Endothelial cell of umbilical vein (primary cell): ENCODE measurements at regions not wholly inside any gene's neighbourhood (a gene's known extent, or its start where the extent isn't known, plus 50 kb on each side); places are given as distances from the start of the nearest gene placed in this dataset.
"Not testable (repeated sequence)": the region's sequence is repeated elsewhere in the genome, so short reads cannot be mapped to it uniquely, and the experiment has no call there.

Experiments used
- BruUV-seq: library from RNA; stranded (reverse); fragments of 400-500 nt; replicated peaks from 2 replicates; lab custom pipeline; 2021; lab: Mats Ljungman, UMichigan
- CTCF ChIA-PET: fragments of 300-600, 350-600 bp; sonication (Branson Sonifier 250); formaldehyde crosslinking; loops from one replicate; lab custom pipeline; 2021; ENCODE audit warnings: antibody characterized with exemption, inconsistent platforms; lab: Charles Lee
- POLR2A ChIA-PET: fragments of 300-600, 350-600 bp; sonication (Branson Sonifier 250); formaldehyde crosslinking; loops from one replicate; lab custom pipeline; 2021; ENCODE audit warnings: antibody characterized with exemption, inconsistent platforms; lab: Charles Lee
- DNase-seq: peaks from one replicate; pipeline ENCODE4 v3.0.0-alpha.2; 2011; ENCODE audit warnings: low read depth, low spot score
- FAIRE-seq: peaks from 2 replicates; lab custom pipeline; 2011; peaks lifted over from hg19 to GRCh38; lab: Jason Lieb, UNC
- H2AFZ ChIP-seq: 2 replicates; pipeline ENCODE4 v1.6.0; 2012; ENCODE audit warnings: low read depth, low read length, control low read depth, inconsistent platforms
- H3K27ac ChIP-seq: 2 replicates; pipeline ENCODE4 v1.5.1; 2011; ENCODE audit warnings: low read depth, mild to moderate bottlenecking, control low read depth, low read length, moderate library complexity; ENCODE audit not compliant: insufficient read depth
- H3K27me3 ChIP-seq, 2 experiments: 2 replicates each; pipeline versions ENCODE4 v1.6.0 to v1.6.1; 2011; ENCODE audit warnings: low read length in 2 of 2, mixed read lengths in 1 of 2; ENCODE audit not compliant: control insufficient read depth in 2 of 2, insufficient read depth in 2 of 2
- H3K36me3 ChIP-seq, 2 experiments: 2 replicates in 1 of 2; 3 replicates in 1 of 2; pipeline ENCODE4 v1.5.1; 2011; ENCODE audit warnings: low read length in 2 of 2, mild to moderate bottlenecking in 1 of 2, moderate library complexity in 1 of 2; ENCODE audit not compliant: control insufficient read depth in 2 of 2, insufficient read depth in 2 of 2; ENCODE audit errors: extremely low read depth in 1 of 2
- H3K4me1 ChIP-seq: 3 replicates; pipeline ENCODE4 v1.5.1; 2011; ENCODE audit warnings: mild to moderate bottlenecking, low read length; ENCODE audit not compliant: control insufficient read depth, insufficient read depth; ENCODE audit errors: extremely low read depth
- H3K4me2 ChIP-seq: 2 replicates; pipeline ENCODE4 v1.6.1; 2011; ENCODE audit warnings: low read length, control low read depth, mixed read lengths; ENCODE audit not compliant: insufficient read depth
- H3K4me3 ChIP-seq, 3 experiments: fragments of 200-600 bp in 1 of 3; sonication (generic), shearing (Covaris generic) in 1 of 3; replicated peaks in 1 of 3; 2 replicates each; pipeline ENCODE4 v1.5.1; 2011 to 2016; ENCODE audit warnings: control low read depth in 3 of 3, low read length in 3 of 3, mild to moderate bottlenecking in 2 of 3, inconsistent platforms in 1 of 3, low read depth in 1 of 3, moderate library complexity in 1 of 3; ENCODE audit not compliant: insufficient read depth in 1 of 3
- H3K79me2 ChIP-seq: 2 replicates; pipeline ENCODE4 v1.6.0; 2012; ENCODE audit warnings: low read length, inconsistent platforms; ENCODE audit not compliant: control insufficient read depth, insufficient read depth
- H3K9ac ChIP-seq: replicated peaks from 2 replicates; pipeline ENCODE3; 2011; ENCODE audit warnings: low read length, control low read depth; ENCODE audit not compliant: insufficient read depth; ENCODE audit errors: extremely low read depth
- H3K9me1 ChIP-seq: replicated peaks from 3 replicates; pipeline ENCODE4 v1.6.0; 2011; ENCODE audit warnings: mild to moderate bottlenecking, low read length; ENCODE audit not compliant: control insufficient read depth, insufficient read depth; ENCODE audit errors: extremely low read depth
- H3K9me3 ChIP-seq: replicated peaks from 2 replicates; pipeline ENCODE4 v1.5.1; 2012; ENCODE audit warnings: low read length, inconsistent platforms; ENCODE audit not compliant: control insufficient read depth, insufficient read depth
- H4K20me1 ChIP-seq: replicated peaks from 2 replicates; pipeline ENCODE3; 2011; ENCODE audit warnings: mild to moderate bottlenecking, low read length; ENCODE audit not compliant: control insufficient read depth, insufficient read depth; ENCODE audit errors: extremely low read depth
- EZH2 ChIP-seq: IDR thresholded peaks from 2 replicates; pipeline ENCODE4 v1.6.1; 2012; ENCODE audit warnings: borderline replicate concordance, low read depth, mild to moderate bottlenecking, moderate library complexity, low read length, inconsistent platforms; ENCODE audit not compliant: severe bottlenecking
- FOS ChIP-seq: IDR thresholded peaks from 2 replicates; pipeline ENCODE4 v1.6.1; 2011; ENCODE audit warnings: mild to moderate bottlenecking, low read length, moderate library complexity, borderline replicate concordance; ENCODE audit not compliant: insufficient read depth
- GATA2 ChIP-seq: IDR thresholded peaks from 2 replicates; pipeline ENCODE4 v1.7.0; 2011; ENCODE audit warnings: low read depth, mild to moderate bottlenecking, moderate library complexity, mixed read lengths, low read length; ENCODE audit not compliant: insufficient read length, insufficient read depth
- JUN ChIP-seq: IDR thresholded peaks from 2 replicates; pipeline ENCODE4 v1.6.1; 2011; ENCODE audit warnings: borderline replicate concordance, low read depth; ENCODE audit not compliant: insufficient read length, insufficient read depth
- MYC ChIP-seq: IDR thresholded peaks from one replicate; pipeline ENCODE4 v1.6.1; 2011; ENCODE audit warnings: mild to moderate bottlenecking, low read depth, low read length
- POLR2A ChIP-seq: IDR thresholded peaks from 2 replicates; pipeline ENCODE4 v1.6.1; 2012; ENCODE audit warnings: low read depth, mild to moderate bottlenecking, control low read depth, low read length
- POLR2AphosphoS5 ChIP-seq: IDR thresholded peaks from 2 replicates; pipeline ENCODE4 v1.6.1; 2012; ENCODE audit warnings: low read depth, mild to moderate bottlenecking, control low read depth, low read length, moderate library complexity; ENCODE audit not compliant: insufficient read depth
- dilution Hi-C: fragments of 300-500 bp; cut with MboI; formaldehyde crosslinking; loops from one replicate; pipeline ENCODE4 v1.15.0; 2019; ENCODE audit warnings: low sequenced_read_pairs; ENCODE audit not compliant: extremely low pct_ligation_motif_present
- intact Hi-C: fragments of 100-400 bp; cut with micrococcal nuclease; formaldehyde crosslinking; loops from one replicate; pipeline ENCODE4 v1.10.0; 2022
- TF ChIP-seq, protein P1 (sequence below): IDR thresholded peaks from 2 replicates; pipeline ENCODE4 v1.6.1; 2011; ENCODE audit not compliant: insufficient read depth, insufficient read length
- TF ChIP-seq, protein P2 (sequence below), 2 donors: IDR thresholded peaks; 1 replicate in 1 of 2; 2 replicates in 1 of 2; pipeline ENCODE4 v1.5.1; 2011; ENCODE audit warnings: low read length in 2 of 2, mild to moderate bottlenecking in 2 of 2, moderate library complexity in 2 of 2, control low read depth in 1 of 2, inconsistent platforms in 1 of 2, low read depth in 1 of 2; ENCODE audit not compliant: insufficient read depth in 1 of 2; ENCODE audit errors: extremely low read depth in 1 of 2

DNA sequence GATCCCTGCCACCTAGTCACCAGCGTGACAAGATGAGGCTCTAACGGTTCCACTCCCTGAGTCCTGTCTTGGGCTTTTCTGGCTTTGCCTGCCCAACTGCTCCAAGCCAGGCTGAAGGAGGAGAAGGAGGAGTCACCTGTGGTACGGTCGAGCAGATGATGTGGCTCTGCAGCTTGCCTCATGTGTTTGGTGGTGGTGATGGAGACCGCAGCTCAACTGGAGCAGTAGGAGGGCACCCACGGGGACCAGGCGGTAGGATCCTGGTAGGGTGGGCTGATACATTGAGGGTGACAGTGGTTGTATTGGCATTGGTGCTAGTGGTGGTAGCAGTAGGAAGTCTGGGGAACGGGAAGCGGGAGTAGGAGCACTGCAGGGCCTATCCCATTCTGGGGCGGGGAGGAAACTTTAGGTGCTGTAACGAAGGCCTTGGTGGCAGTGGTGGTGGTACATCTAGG, 202.8 kb upstream of the WSB1 start:
- dilution Hi-C loops (no loop called here), intact Hi-C loops (no loop called here)
- H3K79me2 ChIP-seq = no peaks in the 10 kb centered on the region
- ChIA-PET CTCF (no interaction called here), POLR2A (no interaction called here)
- no peak overlapping the region for H3K9ac ChIP-seq
- TF ChIP-seq, protein P1, sequence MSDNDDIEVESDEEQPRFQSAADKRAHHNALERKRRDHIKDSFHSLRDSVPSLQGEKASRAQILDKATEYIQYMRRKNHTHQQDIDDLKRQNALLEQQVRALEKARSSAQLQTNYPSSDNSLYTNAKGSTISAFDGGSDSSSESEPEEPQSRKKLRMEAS = no peak
- TF ChIP-seq MYC (no peak), POLR2AphosphoS5 (no peak), EZH2 (no peak), JUN (no peak), GATA2 (no peak), FOS (no peak), POLR2A (no peak)
- TF ChIP-seq, protein P2, sequence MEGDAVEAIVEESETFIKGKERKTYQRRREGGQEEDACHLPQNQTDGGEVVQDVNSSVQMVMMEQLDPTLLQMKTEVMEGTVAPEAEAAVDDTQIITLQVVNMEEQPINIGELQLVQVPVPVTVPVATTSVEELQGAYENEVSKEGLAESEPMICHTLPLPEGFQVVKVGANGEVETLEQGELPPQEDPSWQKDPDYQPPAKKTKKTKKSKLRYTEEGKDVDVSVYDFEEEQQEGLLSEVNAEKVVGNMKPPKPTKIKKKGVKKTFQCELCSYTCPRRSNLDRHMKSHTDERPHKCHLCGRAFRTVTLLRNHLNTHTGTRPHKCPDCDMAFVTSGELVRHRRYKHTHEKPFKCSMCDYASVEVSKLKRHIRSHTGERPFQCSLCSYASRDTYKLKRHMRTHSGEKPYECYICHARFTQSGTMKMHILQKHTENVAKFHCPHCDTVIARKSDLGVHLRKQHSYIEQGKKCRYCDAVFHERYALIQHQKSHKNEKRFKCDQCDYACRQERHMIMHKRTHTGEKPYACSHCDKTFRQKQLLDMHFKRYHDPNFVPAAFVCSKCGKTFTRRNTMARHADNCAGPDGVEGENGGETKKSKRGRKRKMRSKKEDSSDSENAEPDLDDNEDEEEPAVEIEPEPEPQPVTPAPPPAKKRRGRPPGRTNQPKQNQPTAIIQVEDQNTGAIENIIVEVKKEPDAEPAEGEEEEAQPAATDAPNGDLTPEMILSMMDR (IDR thresholded peaks at IDR 0.05; ENCODE audit: extremely low read depth in 1 of 2, insufficient read depth in 1 of 2, low read depth in 1 of 2, low read length in 2 of 2) = no peak
- no peak overlapping the region for H3K4me2 ChIP-seq
- no peak overlapping the region for H3K27ac ChIP-seq
- no peak for DNase-seq
- H3K9me3 ChIP-seq = no peaks in the 10 kb centered on the region
- no TSS peak for BruUV-seq
- no peak overlapping the region for H2AFZ ChIP-seq
- no peaks in the 10 kb centered on the region for H3K9me1 ChIP-seq
- no peaks in the 10 kb centered on the region for H3K27me3 ChIP-seq
- no peaks in the 10 kb centered on the region for H3K4me1 ChIP-seq
- H3K36me3 ChIP-seq = no peaks in the 10 kb centered on the region
- no peak overlapping the region for H3K4me3 ChIP-seq
- H4K20me1 ChIP-seq = no peaks in the 10 kb centered on the region
- FAIRE-seq = no peak

DNA sequence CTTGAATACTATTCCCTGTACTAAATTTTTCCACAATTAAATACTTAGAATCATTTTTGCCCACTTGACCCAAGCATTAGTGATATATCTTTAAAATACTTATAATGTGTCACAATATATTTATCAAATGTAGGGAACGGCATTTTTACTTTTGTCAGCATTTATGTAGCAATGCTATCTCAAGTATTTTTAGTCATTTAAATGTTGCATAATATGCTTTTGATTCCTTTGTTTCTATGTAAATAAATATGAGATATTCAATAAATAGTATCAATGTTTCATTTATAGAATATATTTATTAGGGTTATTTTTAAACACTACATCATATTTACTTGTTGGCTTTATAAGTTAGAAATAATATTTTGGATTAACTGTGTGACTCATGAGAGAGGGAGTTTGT, 199.7 kb upstream of the WSB1 start:
- H3K4me3 ChIP-seq, H4K20me1 ChIP-seq, dilution Hi-C loops, H2AFZ ChIP-seq, BruUV-seq, H3K9ac ChIP-seq, CTCF ChIA-PET, DNase-seq, H3K36me3 ChIP-seq, FAIRE-seq, H3K9me3 ChIP-seq, H3K79me2 ChIP-seq, H3K9me1 ChIP-seq, intact Hi-C loops, H3K4me1 ChIP-seq, H3K27me3 ChIP-seq, POLR2A ChIA-PET, H3K4me2 ChIP-seq, H3K27ac ChIP-seq: not testable (repeated sequence)

DNA sequence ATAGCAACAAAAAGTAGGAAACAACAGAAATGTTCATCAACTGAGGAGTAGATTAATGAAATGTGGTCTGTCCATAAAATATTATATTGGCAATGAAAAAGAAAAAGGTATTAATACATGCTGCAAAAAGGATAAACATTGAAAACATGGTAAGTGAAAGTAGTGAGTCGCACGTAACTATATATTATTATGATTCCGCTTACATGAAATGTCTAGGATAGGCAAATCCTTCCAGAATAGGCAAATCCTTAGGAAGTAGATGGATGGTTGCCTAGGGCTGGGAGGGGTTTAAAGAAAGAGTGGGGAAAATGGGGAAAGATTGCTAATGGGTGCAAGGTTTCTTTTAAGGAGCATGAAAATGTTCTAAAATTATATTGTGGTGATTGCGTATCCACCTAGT, 198.1 kb upstream of the WSB1 start:
- H3K9me1 ChIP-seq, H3K27ac ChIP-seq, CTCF ChIA-PET, H3K36me3 ChIP-seq, H3K9me3 ChIP-seq, intact Hi-C loops, H4K20me1 ChIP-seq, dilution Hi-C loops, H3K9ac ChIP-seq, H3K4me2 ChIP-seq, H3K4me1 ChIP-seq, H3K4me3 ChIP-seq, H3K79me2 ChIP-seq, H2AFZ ChIP-seq, DNase-seq, H3K27me3 ChIP-seq, POLR2A ChIA-PET, BruUV-seq, FAIRE-seq: not testable (repeated sequence)
